ENCODE measurements at regions not wholly inside any gene's neighbourhood (a gene's known extent, or its start where the extent isn't known, plus 50 kb on each side); places are given as distances from the start of the nearest gene placed in this dataset.

DNA sequence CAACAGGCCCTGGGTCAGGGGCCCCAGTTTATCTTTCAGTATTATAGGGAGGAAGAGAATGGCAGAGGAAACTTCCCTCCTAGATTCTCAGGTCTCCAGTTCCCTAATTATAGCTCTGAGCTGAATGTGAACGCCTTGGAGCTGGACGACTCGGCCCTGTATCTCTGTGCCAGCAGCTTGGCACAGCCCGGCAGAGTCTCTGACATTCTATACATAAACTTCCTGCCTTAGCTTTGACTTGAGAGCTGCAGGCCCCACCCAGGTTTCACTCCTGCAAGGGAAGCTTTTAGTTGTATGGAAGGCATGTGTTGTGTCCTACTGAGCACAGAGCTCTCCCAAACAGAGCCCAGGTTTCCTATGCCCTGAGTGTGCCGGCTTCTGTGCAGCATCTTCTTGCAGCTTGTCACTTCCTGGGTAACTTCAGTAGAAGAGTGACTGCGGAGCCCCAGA, 205.6 kb upstream of the PRSS58 start (continued):
- TF ChIP-seq EZH2 (IDR thresholded peaks at IDR 0.05): no peak
- TF ChIP-seq ELF1 (IDR thresholded peaks at IDR 0.05; ENCODE audit: borderline replicate concordance, low read depth): no peak
- TF ChIP-seq EZH2phosphoT487 (IDR thresholded peaks at IDR 0.05; ENCODE audit: borderline replicate concordance): no peak

GRCh38 chr7:142461437-142461836, 203.6 kb upstream of the PRSS58 start:
- ChIA-PET RAD21 (ENCODE audit: low non-redundant PET in 1 of 2, low total read pairs in 2 of 2, uncharacterized antibody in 2 of 2, unreplicated experiment in 2 of 2) (no interaction called here), CTCF (interaction anchor here (0.6 to 4.9 kb wide), 5 partner anchors 17 to 57 kb away, joined by 3 to 29 read pairs (median 3); no protein-coding TSS in a partner anchor), POLR2A (interaction anchor here (0.7 to 1.1 kb wide), 2 partner anchors 17 to 36 kb away, joined by 3 to 4 read pairs; no protein-coding TSS in a partner anchor)
- H2AFZ ChIP-seq (ENCODE audit: low read depth, low read length, poor library complexity, severe bottlenecking): no peak overlapping the region
- H3K4me2 ChIP-seq (ENCODE audit: low read length): no peak overlapping the region
- no peaks in the 10 kb centered on the region for H3K9me2 ChIP-seq (ENCODE audit: insufficient read depth)
- no peak overlapping the region for H3K27ac ChIP-seq (ENCODE audit: low read depth, low read length)
- no peaks in the 10 kb centered on the region for H3K79me2 ChIP-seq (ENCODE audit: insufficient read depth, low read length)
- no TSS peak for BruUV-seq (replicated peaks)
- no peaks in the 10 kb centered on the region for H3K9me3 ChIP-seq (ENCODE audit: control insufficient read depth in 1 of 2, insufficient read depth in 1 of 2, low read depth in 1 of 2, low read length in 2 of 2)
- no peak overlapping the region for H3K4me3 ChIP-seq (replicated peaks in 1 of 2; ENCODE audit: low read depth in 1 of 2, low read length in 2 of 2)
- H3K36me3 ChIP-seq (ENCODE audit: control insufficient read depth in 1 of 2, insufficient read depth in 2 of 2, low read length in 2 of 2): no peaks in the 10 kb centered on the region
- peaks cover 0 to 10% of the 10 kb centered on the region in 2 experiments; a peak in 2 of 4 replicates for H3K4me1 ChIP-seq (ENCODE audit: control insufficient read depth in 1 of 2, insufficient read depth in 2 of 2, low read length in 2 of 2)
- H3K9ac ChIP-seq (ENCODE audit: low read length): no peak overlapping the region
- intact Hi-C loops (cut with micrococcal nuclease): loop anchor here (1.0 kb wide), 1 partner anchor 36 kb away; no protein-coding TSS in a partner anchor
- no peaks in the 10 kb centered on the region for H3K27me3 ChIP-seq (ENCODE audit: insufficient read depth, low read length)
- ATAC-seq: no peak
- no peak for DNase-seq (ENCODE audit: low read depth, low spot score)
- H4K20me1 ChIP-seq (ENCODE audit: insufficient read depth): no peaks in the 10 kb centered on the region
- TF ChIP-seq SP1 (IDR thresholded peaks at IDR 0.05; ENCODE audit: low read depth): no peak
- TF ChIP-seq YY1 (IDR thresholded peaks at IDR 0.05; ENCODE audit: extremely low read depth, insufficient replicate concordance, low read depth, low read length): no peak
- TF ChIP-seq EGR1 (IDR thresholded peaks at IDR 0.05; ENCODE audit: low read depth): no peak
- TF ChIP-seq ELF1 (IDR thresholded peaks at IDR 0.05; ENCODE audit: borderline replicate concordance, low read depth): no peak
- no peak for TF ChIP-seq REST (IDR thresholded peaks at IDR 0.05; ENCODE audit: low read depth)
- no peak for TF ChIP-seq SIN3A (IDR thresholded peaks at IDR 0.05; ENCODE audit: low read depth)
- TF ChIP-seq POLR2A (IDR thresholded peaks at IDR 0.05; ENCODE audit: borderline replicate concordance, extremely low read depth, insufficient read depth, insufficient read length): no peak
- no peak for TF ChIP-seq ZBTB33 (IDR thresholded peaks at IDR 0.05; ENCODE audit: extremely low read depth, insufficient replicate concordance, low read length)
- TF ChIP-seq EZH2 (IDR thresholded peaks at IDR 0.05): no peak
- no peak for TF ChIP-seq ZNF274 (IDR thresholded peaks at IDR 0.05; ENCODE audit: low read depth, low read length)

Measured in HCT116 (cell line).